HEK293 (cell line): ENCODE measurements at regions not wholly inside any gene's neighbourhood (a gene's known extent, or its start where the extent isn't known, plus 50 kb on each side); places are given as distances from the start of the nearest gene placed in this dataset.
A peak's percentile ranks its signal among the peaks of the same experiment; 100 is the strongest.

Source experiments
- GFI1B ChIP-seq: fragments of 450-650 bp; formaldehyde crosslinking; IDR thresholded peaks from 2 replicates; pipeline ENCODE4 v1.5.1; 2016; ENCODE audit warnings: missing biosample characterization, missing genetic modification characterization
- HOXC10 ChIP-seq: sonication (generic); formaldehyde crosslinking; IDR thresholded peaks from 2 replicates; pipeline ENCODE4 v1.8.1; 2023; ENCODE audit warnings: mild to moderate bottlenecking, missing genetic modification reagents
- HOXD13 ChIP-seq: sonication (generic); formaldehyde crosslinking; IDR thresholded peaks from 2 replicates; pipeline ENCODE4 v1.8.0; 2022; ENCODE audit warnings: missing genetic modification reagents, borderline replicate concordance
- MEIS1 ChIP-seq: sonication (generic); formaldehyde crosslinking; IDR thresholded peaks from 2 replicates; pipeline ENCODE4 v1.8.1; 2022; ENCODE audit warnings: missing genetic modification reagents, mild to moderate bottlenecking, borderline replicate concordance
- PATZ1 ChIP-seq: fragments of 450-650 bp; formaldehyde crosslinking; IDR thresholded peaks from 2 replicates; pipeline ENCODE4 v1.5.1; 2016; ENCODE audit warnings: missing biosample characterization, missing genetic modification characterization
- PRDM2 ChIP-seq: fragments of 450-650 bp; formaldehyde crosslinking; IDR thresholded peaks from 2 replicates; pipeline ENCODE4 v1.5.1; 2016; ENCODE audit warnings: missing biosample characterization, missing genetic modification characterization, borderline replicate concordance
- RBAK ChIP-seq: fragments of 450-650 bp; formaldehyde crosslinking; IDR thresholded peaks from 2 replicates; pipeline ENCODE4 v1.5.1; 2016; ENCODE audit warnings: missing biosample characterization, missing genetic modification characterization
- SCRT2 ChIP-seq: fragments of 450-650 bp; formaldehyde crosslinking; IDR thresholded peaks from 2 replicates; pipeline ENCODE4 v1.5.1; 2016; ENCODE audit warnings: missing biosample characterization, missing genetic modification characterization
- SP7 ChIP-seq: fragments of 450-650 bp; formaldehyde crosslinking; IDR thresholded peaks from 2 replicates; pipeline ENCODE4 v1.5.1; 2016; ENCODE audit warnings: missing biosample characterization, missing genetic modification characterization
- YY2 ChIP-seq: fragments of 450-650 bp; formaldehyde crosslinking; IDR thresholded peaks from 2 replicates; pipeline ENCODE4 v1.5.1; 2016; ENCODE audit warnings: missing biosample characterization, missing genetic modification characterization
- ZBTB48 ChIP-seq: fragments of 450-650 bp; formaldehyde crosslinking; IDR thresholded peaks from 2 replicates; pipeline ENCODE4 v1.5.1; 2016; ENCODE audit warnings: missing biosample characterization, missing genetic modification characterization
- ZIC2 ChIP-seq: fragments of 450-650 bp; formaldehyde crosslinking; IDR thresholded peaks from 2 replicates; pipeline ENCODE4 v1.5.1; 2016; ENCODE audit warnings: missing biosample characterization, missing genetic modification characterization
- ZNF112 ChIP-seq: fragments of 450-650 bp; formaldehyde crosslinking; IDR thresholded peaks from 2 replicates; pipeline ENCODE4 v1.5.0; 2017; ENCODE audit warnings: missing biosample characterization, missing genetic modification characterization
- ZNF132 ChIP-seq: fragments of 450-650 bp; formaldehyde crosslinking; IDR thresholded peaks from 2 replicates; pipeline ENCODE4 v1.5.1; 2017; ENCODE audit warnings: missing biosample characterization, missing genetic modification characterization, borderline replicate concordance
- ZNF221 ChIP-seq: fragments of 450-650 bp; formaldehyde crosslinking; IDR thresholded peaks from 2 replicates; pipeline ENCODE4 v1.5.1; 2017; ENCODE audit warnings: missing biosample characterization, missing genetic modification characterization, borderline replicate concordance
- ZNF239 ChIP-seq: fragments of 450-650 bp; formaldehyde crosslinking; IDR thresholded peaks from 2 replicates; pipeline ENCODE4 v1.5.1; 2016; ENCODE audit warnings: missing biosample characterization, missing genetic modification characterization
- ZNF24 ChIP-seq: fragments of 450-650 bp; formaldehyde crosslinking; IDR thresholded peaks from 2 replicates; pipeline ENCODE4 v1.5.1; 2016; ENCODE audit warnings: missing biosample characterization, missing genetic modification characterization
- ZNF311 ChIP-seq: fragments of 450-650 bp; formaldehyde crosslinking; IDR thresholded peaks from 2 replicates; pipeline ENCODE4 v1.5.1; 2017; ENCODE audit warnings: missing biosample characterization, missing genetic modification characterization, borderline replicate concordance
- ZNF354C ChIP-seq: fragments of 450-650 bp; formaldehyde crosslinking; IDR thresholded peaks from 2 replicates; pipeline ENCODE4 v1.5.1; 2016; ENCODE audit warnings: missing biosample characterization, missing genetic modification characterization, low read depth, borderline replicate concordance
- ZNF391 ChIP-seq: fragments of 450-650 bp; formaldehyde crosslinking; IDR thresholded peaks from 2 replicates; pipeline ENCODE4 v1.5.1; 2016; ENCODE audit warnings: low read depth, missing biosample characterization, missing genetic modification characterization, borderline replicate concordance
- ZNF404 ChIP-seq: fragments of 450-650 bp; formaldehyde crosslinking; IDR thresholded peaks from 2 replicates; pipeline ENCODE4 v1.5.1; 2017; ENCODE audit warnings: missing biosample characterization, missing genetic modification characterization
- ZNF473 ChIP-seq: fragments of 450-650 bp; formaldehyde crosslinking; IDR thresholded peaks from 2 replicates; pipeline ENCODE4 v1.5.1; 2017; ENCODE audit warnings: missing biosample characterization, missing genetic modification characterization
- ZNF529 ChIP-seq: fragments of 450-650 bp; formaldehyde crosslinking; IDR thresholded peaks from 2 replicates; pipeline ENCODE4 v1.5.1; 2017; ENCODE audit warnings: missing genetic modification characterization, missing biosample characterization; ENCODE audit not compliant: insufficient replicate concordance
- ZNF549 ChIP-seq: fragments of 450-650 bp; IDR thresholded peaks from 2 replicates; pipeline ENCODE4 v1.5.1; 2018; ENCODE audit warnings: missing biosample characterization, missing genetic modification characterization, mild to moderate bottlenecking, inconsistent platforms, moderate library complexity
- ZNF561 ChIP-seq: fragments of 450-650 bp; IDR thresholded peaks from 2 replicates; pipeline ENCODE4 v1.5.1; 2018; ENCODE audit warnings: missing biosample characterization, missing genetic modification characterization, borderline replicate concordance
- ZNF585B ChIP-seq: fragments of 450-650 bp; formaldehyde crosslinking; IDR thresholded peaks from 2 replicates; pipeline ENCODE4 v1.5.1; 2016; ENCODE audit warnings: missing biosample characterization, missing genetic modification characterization
- ZNF645 ChIP-seq: fragments of 450-650 bp; formaldehyde crosslinking; IDR thresholded peaks from 2 replicates; pipeline ENCODE4; 2016; ENCODE audit warnings: missing biosample characterization, missing genetic modification characterization
- ZNF768 ChIP-seq: fragments of 450-650 bp; formaldehyde crosslinking; IDR thresholded peaks from 2 replicates; pipeline ENCODE4 v1.5.1; 2018; ENCODE audit warnings: missing biosample characterization, mild to moderate bottlenecking, missing genetic modification characterization
- ZNF843 ChIP-seq: fragments of 450-650 bp; formaldehyde crosslinking; IDR thresholded peaks from 2 replicates; pipeline ENCODE4 v1.5.1; 2016; ENCODE audit warnings: missing biosample characterization, missing genetic modification characterization
- ZSCAN16 ChIP-seq: fragments of 450-650 bp; formaldehyde crosslinking; IDR thresholded peaks from 2 replicates; pipeline ENCODE4 v1.5.1; 2016; ENCODE audit warnings: missing biosample characterization, missing genetic modification characterization
- ZSCAN23 ChIP-seq: fragments of 450-650 bp; formaldehyde crosslinking; IDR thresholded peaks from 2 replicates; pipeline ENCODE4 v1.5.1; 2016; ENCODE audit warnings: missing biosample characterization, missing genetic modification characterization
- ZSCAN5A ChIP-seq: fragments of 450-650 bp; formaldehyde crosslinking; IDR thresholded peaks from 2 replicates; pipeline ENCODE4 v1.5.1; 2016; ENCODE audit warnings: missing biosample characterization, missing genetic modification characterization

- TF ChIP-seq ZSCAN16 (tag by site-specific recombination) = no peak
- no peak for TF ChIP-seq ZNF391 (tag by site-specific recombination)
- no peak for TF ChIP-seq ZNF354C (tag by site-specific recombination)
- no peak for TF ChIP-seq YY2 (tag by site-specific recombination)
- no peak for TF ChIP-seq MEIS1
- no peak for TF ChIP-seq PATZ1 (tag by site-specific recombination)
- peak; percentile 56 for TF ChIP-seq SP7 (tag by site-specific recombination)
- TF ChIP-seq PRDM2 = no peak
- peak; percentile 74 for TF ChIP-seq ZIC2 (tag by site-specific recombination)
- TF ChIP-seq ZNF221 (tag by site-specific recombination) = no peak
- no peak for TF ChIP-seq ZBTB48 (tag by site-specific recombination)
- TF ChIP-seq ZSCAN5A (tag by site-specific recombination) = no peak
- no peak for TF ChIP-seq ZNF585B
- no peak for TF ChIP-seq GFI1B
- TF ChIP-seq ZNF24 (tag by site-specific recombination) = no peak; the same call in 1 of the 2 replicates
- no peak for TF ChIP-seq ZNF561 (tag by site-specific recombination)
- TF ChIP-seq HOXD13 = no peak
- TF ChIP-seq ZSCAN23 (tag by site-specific recombination) = no peak
- TF ChIP-seq ZNF239 (tag by site-specific recombination) = no peak
- no peak for TF ChIP-seq HOXC10 (CRISPR knock-in tag)
- no peak for TF ChIP-seq ZNF529
- TF ChIP-seq ZNF843 (tag by site-specific recombination) = 0 out of 2 replicates have a peak, but pooled peaks have one; percentile 13
- TF ChIP-seq SCRT2 (tag by site-specific recombination) = no peak
- TF ChIP-seq ZNF112 = no peak
- TF ChIP-seq RBAK (tag by site-specific recombination) = no peak
- TF ChIP-seq ZNF404 (tag by site-specific recombination) = no peak
- no peak for TF ChIP-seq ZNF311 (tag by site-specific recombination)
- no peak for TF ChIP-seq ZNF645 (tag by site-specific recombination)
- TF ChIP-seq ZNF549 (tag by site-specific recombination) = no peak
- no peak for TF ChIP-seq ZNF768 (tag by site-specific recombination)
- TF ChIP-seq ZNF132 (tag by site-specific recombination) = no peak
- no peak for TF ChIP-seq ZNF473 (tag by site-specific recombination)
Measured at GRCh38 chr6:150528648-150529285, 70.9 kb upstream of the PLEKHG1 start (continued).
